SK-N-SH treated with all-trans-retinoic acid at 6 μM for 48 hours (cell line): ENCODE measurements at regions not wholly inside any gene's neighbourhood (a gene's known extent, or its start where the extent isn't known, plus 50 kb on each side); places are given as distances from the start of the nearest gene placed in this dataset.

Experiments used
- BACH2 ChIP-seq: fragments of 250-450 bp; sonication (Bioruptor Pico); IDR thresholded peaks from 2 replicates; pipeline ENCODE4 v1.9.0; 2021; ENCODE audit warnings: mild to moderate bottlenecking, borderline replicate concordance
- CSDC2 ChIP-seq: fragments of 250-450 bp; sonication (Bioruptor Pico); IDR thresholded peaks from 2 replicates; pipeline ENCODE4 v1.5.0; 2020; ENCODE audit warnings: mild to moderate bottlenecking, moderate library complexity
- GLIS3 ChIP-seq: fragments of 250-450 bp; sonication (Bioruptor Pico); IDR thresholded peaks from 2 replicates; pipeline ENCODE4 v1.5.0; 2020; ENCODE audit warnings: mild to moderate bottlenecking, moderate library complexity
- RARB ChIP-seq: fragments of 250-450 bp; sonication (Bioruptor Pico); IDR thresholded peaks from 2 replicates; pipeline ENCODE4 v1.8.0; 2021; ENCODE audit warnings: mild to moderate bottlenecking, moderate library complexity
- SNAI2 ChIP-seq: fragments of 250-450 bp; sonication (Bioruptor Pico); IDR thresholded peaks from 2 replicates; pipeline ENCODE4 v1.5.0; 2020; ENCODE audit warnings: mild to moderate bottlenecking, moderate library complexity
- TCF4 ChIP-seq: fragments of 250-450 bp; sonication (Bioruptor Pico); IDR thresholded peaks from 2 replicates; pipeline ENCODE4 v1.8.0; 2021; ENCODE audit warnings: mild to moderate bottlenecking, moderate library complexity, borderline replicate concordance
- ZFP30 ChIP-seq: fragments of 450-650 bp; formaldehyde crosslinking; IDR thresholded peaks from 2 replicates; pipeline ENCODE4 v1.5.0; 2022; ENCODE audit warnings: mild to moderate bottlenecking, moderate library complexity
- TF ChIP-seq, protein P1 (sequence below): fragments of 250-450 bp; sonication (Bioruptor Pico); IDR thresholded peaks from 2 replicates; pipeline ENCODE4 v1.5.1; 2021; ENCODE audit warnings: mild to moderate bottlenecking, moderate library complexity
- TF ChIP-seq, protein P2 (sequence below): fragments of 250-450 bp; sonication (Bioruptor Pico); IDR thresholded peaks from 2 replicates; pipeline ENCODE4 v1.5.1; 2020; ENCODE audit warnings: low read depth, mild to moderate bottlenecking, moderate library complexity

DNA sequence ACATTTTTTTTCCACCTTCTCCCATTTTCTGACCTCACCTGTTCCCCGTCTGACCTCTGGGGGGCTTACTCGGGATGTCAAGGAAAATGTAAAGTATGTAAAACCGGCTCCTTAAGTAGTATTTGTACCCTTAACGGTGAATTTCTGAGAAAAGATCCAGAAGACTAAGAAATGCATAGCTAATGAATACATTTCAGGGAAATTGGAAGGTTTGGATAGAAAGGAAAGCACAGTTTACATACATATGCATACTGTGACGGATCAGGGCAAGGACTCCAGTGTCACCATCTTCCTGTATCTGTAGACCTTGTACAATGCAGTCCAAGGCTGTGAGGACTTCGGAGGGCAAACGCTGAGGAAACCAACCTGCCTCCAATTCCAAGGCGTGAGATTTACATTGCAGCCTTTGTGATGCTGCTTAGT lies 2185.9 kb upstream of the TENM3 start:
- TF ChIP-seq CSDC2 (CRISPR knock-in tag) (no peak), BACH2 (CRISPR knock-in tag) (no peak), GLIS3 (CRISPR knock-in tag) (no peak), ZFP30 (no peak), SNAI2 (CRISPR knock-in tag) (no peak), TCF4 (CRISPR knock-in tag) (no peak), RARB (CRISPR knock-in tag) (no peak)
- TF ChIP-seq, protein P1, sequence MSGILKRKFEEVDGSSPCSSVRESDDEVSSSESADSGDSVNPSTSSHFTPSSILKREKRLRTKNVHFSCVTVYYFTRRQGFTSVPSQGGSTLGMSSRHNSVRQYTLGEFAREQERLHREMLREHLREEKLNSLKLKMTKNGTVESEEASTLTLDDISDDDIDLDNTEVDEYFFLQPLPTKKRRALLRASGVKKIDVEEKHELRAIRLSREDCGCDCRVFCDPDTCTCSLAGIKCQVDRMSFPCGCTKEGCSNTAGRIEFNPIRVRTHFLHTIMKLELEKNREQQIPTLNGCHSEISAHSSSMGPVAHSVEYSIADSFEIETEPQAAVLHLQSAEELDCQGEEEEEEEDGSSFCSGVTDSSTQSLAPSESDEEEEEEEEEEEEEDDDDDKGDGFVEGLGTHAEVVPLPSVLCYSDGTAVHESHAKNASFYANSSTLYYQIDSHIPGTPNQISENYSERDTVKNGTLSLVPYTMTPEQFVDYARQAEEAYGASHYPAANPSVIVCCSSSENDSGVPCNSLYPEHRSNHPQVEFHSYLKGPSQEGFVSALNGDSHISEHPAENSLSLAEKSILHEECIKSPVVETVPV (CRISPR knock-in tag) = no peak
- TF ChIP-seq, protein P2, sequence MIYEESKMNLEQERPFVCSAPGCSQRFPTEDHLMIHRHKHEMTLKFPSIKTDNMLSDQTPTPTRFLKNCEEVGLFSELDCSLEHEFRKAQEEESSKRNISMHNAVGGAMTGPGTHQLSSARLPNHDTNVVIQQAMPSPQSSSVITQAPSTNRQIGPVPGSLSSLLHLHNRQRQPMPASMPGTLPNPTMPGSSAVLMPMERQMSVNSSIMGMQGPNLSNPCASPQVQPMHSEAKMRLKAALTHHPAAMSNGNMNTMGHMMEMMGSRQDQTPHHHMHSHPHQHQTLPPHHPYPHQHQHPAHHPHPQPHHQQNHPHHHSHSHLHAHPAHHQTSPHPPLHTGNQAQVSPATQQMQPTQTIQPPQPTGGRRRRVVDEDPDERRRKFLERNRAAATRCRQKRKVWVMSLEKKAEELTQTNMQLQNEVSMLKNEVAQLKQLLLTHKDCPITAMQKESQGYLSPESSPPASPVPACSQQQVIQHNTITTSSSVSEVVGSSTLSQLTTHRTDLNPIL (CRISPR knock-in tag) = no peak
